ENCODE measurements at regions not wholly inside any gene's neighbourhood (a gene's known extent, or its start where the extent isn't known, plus 50 kb on each side); places are given as distances from the start of the nearest gene placed in this dataset.

- no peak for DNase-seq (ENCODE audit: low read depth)
These were observed 218.1 kb upstream of the SKOR2 start for GRCh38 chr18:47469576-47469975.

DNA sequence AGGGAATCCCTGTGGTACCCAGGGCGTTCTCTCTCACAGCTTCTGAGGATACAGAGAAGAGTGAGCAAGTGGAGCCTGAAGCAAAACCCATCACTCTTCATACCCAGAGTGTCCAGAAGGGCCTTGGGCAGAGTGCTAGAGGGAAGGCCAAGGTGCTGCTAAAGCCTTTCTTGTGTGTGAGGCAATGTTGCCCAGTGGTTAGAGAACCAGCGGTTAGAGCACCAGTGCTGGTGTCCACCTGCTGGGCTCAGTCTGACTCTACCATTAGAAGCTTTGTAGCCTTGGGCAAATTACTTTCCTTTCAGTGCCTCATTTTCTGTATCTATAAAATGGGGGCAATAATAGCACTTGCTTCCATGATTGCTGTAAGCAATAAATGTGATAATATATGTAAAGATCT lies 210.5 kb upstream of the SKOR2 start:
- DNase-seq (ENCODE audit: low read depth), result no peak

GRCh38 chr18:47461406-47461948 lies 210.0 kb upstream of the SKOR2 start:
- DNase-seq (ENCODE audit: low read depth), result no peak

- no peak for DNase-seq (ENCODE audit: low read depth)
These were observed 207.0 kb upstream of the SKOR2 start for GRCh38 chr18:47458483-47458882.

DNA sequence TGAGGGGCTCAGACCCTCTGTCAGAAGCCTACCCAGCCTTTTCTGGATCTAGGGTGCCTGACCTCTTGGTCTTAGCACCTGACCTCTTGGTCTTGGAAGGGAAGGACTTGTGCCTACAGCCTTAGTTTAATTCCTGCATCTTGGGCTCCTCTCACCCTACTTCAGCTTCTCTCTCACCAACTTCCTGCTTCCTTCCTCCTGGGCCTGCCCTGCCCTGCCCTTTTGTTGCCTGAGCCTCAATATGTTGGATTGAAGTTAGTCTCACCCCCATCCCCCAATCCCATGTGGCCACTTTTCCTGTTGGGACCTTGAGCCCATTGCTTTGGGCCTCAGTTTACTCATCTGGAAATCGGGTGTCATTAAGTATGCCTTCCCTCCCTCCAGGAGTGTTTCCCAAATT lies 206.2 kb upstream of the SKOR2 start:
- DNase-seq (ENCODE audit: low read depth), result no peak

DNA sequence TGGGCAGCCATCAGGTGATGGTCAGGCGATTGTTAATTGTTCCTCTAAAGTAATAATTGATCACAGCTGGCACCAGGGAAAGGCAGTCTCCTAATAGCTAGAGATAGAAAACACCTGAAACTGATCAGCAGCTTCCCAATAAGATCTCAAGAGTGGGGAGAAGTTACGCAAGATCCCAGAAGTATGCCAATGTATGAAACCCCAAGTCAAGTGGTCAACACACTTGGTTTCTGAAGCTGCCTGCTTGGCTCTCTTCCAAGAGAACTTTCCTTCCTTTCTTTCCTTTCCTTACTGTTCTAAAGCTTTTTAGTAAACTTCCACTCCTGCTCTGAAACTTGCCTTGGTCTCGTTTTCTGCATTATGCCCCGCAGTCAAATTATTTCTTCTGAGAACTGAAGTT lies 201.6 kb upstream of the SKOR2 start:
- no peak for DNase-seq (ENCODE audit: low read depth)

DNA sequence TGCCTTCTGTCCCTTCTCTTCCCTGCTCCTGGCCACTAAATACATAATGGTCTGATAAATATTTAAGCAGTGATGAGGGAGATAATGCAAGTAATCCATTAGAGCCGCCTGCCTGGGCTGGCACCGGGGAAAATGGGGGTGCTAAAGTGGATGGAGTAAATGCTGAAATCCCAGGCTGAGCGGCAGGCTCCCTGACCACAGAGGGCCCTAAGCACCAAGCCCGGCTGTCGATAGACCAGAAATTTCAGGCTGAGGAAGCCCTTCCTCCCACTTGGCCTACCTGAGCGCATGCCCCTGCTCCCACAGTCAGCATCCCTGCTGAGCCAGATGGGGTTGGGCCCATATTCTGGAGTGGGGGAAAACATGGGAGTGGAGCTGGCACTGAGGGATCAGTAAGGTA lies 197.5 kb upstream of the SKOR2 start:
- DNase-seq (ENCODE audit: low read depth), result no peak

GRCh38 chr18:47441914-47442313 lies 190.5 kb upstream of the SKOR2 start:
- no peak for DNase-seq (ENCODE audit: low read depth)

GRCh38 chr18:47438001-47438400 lies 186.5 kb upstream of the SKOR2 start:
- DNase-seq (ENCODE audit: low read depth), result no peak

DNA sequence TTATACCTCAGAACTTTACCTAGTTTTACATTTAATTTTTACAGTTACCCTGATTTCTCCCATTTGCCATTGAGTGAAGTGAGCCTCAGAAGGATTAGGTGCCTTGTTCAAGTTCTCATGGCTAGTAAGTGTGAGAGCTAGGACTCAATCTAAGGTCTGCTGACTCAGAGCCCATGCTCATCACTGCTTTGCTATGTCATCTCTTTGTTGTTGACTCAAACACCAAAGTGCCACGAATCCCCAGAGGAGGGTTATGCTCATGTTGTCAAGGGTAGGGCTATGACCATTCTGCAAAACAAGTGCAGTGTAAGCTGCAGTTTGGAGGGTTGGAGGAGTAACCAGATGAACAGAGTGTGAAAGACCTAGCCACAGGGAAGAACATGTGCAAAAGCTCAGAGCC lies 185.4 kb upstream of the SKOR2 start:
- no peak for DNase-seq (ENCODE audit: low read depth)

- DNase-seq (ENCODE audit: low read depth), result no peak
These were observed 182.8 kb upstream of the SKOR2 start for GRCh38 chr18:47434214-47434746.

- no peak for DNase-seq (ENCODE audit: low read depth)
These were observed 176.6 kb upstream of the SKOR2 start for GRCh38 chr18:47427923-47428637.

DNA sequence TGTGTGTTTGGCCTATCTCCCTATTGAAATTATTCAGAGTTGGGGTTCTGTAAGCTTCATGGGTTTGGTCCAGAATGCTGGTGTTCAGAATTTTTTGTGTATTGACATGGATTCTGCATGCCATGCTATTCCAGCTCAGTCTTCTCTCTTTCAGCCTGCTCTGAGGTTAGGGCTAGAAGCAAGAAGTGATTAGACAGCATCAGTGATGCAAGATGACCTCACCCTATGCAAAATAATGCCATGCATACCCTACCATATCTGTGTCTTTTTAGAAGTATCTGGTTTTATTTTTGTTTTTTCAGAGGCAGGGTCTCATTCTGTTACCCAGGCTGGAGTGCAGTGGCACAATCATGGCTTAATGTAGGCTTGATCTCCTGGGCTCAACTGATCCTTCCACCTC lies 175.6 kb upstream of the SKOR2 start:
- DNase-seq (ENCODE audit: low read depth), result no peak

DNA sequence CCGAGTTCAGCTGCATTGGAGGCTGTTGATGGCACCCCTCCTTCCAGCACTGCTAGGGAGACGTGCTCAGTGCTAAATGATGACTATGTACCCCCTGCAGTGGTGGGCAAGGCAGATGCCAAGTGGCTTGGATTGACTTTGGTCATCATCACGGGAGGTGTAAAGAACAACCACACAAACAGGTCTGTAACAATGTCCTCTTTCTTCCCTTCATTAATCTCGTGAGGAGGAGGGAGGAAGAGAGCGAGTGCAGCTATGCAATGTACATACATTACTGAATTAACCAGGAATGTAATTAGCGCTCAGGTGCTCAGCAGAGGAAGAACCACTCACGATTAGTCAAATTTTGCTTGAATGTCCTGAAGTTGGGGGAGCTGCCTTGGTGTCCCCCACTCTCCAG lies 173.9 kb upstream of the SKOR2 start:
- DNase-seq (ENCODE audit: low read depth), result no peak

DNA sequence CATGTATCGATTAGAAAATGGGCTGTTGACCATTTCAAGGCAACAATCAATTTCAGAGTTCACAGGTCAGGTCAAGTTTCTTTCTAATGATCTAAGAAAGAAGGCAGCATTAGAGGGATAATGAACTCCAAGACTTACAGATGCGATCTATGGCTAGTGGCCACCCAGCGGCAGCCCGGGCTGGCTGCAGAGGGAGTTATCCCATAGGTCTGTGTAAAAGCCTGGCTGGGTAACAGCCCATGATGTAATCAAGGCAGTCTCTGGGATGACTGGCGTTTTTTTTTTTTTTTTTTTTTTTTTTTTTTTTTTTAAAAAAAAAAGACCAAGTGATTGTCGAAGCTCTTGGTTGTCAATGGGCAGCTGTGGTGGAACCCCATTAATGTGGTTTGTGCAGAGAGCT lies 171.1 kb upstream of the SKOR2 start:
- DNase-seq (ENCODE audit: low read depth), result peak; percentile 35

- DNase-seq (ENCODE audit: low read depth), result no peak
These were observed 168.7 kb upstream of the SKOR2 start for GRCh38 chr18:47420130-47420529.

DNA sequence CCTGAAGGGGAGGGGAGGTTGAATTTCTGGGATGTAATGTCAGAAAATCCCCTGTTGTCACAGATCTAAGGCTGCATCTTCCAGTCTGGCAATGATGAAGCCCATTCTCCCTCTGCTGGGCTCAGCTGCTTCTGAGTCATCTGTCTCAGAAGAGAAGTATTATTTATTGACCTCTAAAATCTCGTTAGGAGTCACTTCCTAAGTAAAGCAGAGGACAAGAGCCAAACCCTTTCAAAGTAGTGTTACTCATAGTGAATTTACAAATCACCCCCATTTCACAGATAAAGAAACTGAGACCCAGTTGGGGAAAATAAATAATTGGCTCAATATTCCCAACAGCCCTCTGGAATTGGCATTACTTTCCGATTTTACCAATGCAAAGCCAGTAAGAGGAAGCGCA lies 167.3 kb upstream of the SKOR2 start:
- peak; percentile 66 for DNase-seq (ENCODE audit: low read depth)

DNA sequence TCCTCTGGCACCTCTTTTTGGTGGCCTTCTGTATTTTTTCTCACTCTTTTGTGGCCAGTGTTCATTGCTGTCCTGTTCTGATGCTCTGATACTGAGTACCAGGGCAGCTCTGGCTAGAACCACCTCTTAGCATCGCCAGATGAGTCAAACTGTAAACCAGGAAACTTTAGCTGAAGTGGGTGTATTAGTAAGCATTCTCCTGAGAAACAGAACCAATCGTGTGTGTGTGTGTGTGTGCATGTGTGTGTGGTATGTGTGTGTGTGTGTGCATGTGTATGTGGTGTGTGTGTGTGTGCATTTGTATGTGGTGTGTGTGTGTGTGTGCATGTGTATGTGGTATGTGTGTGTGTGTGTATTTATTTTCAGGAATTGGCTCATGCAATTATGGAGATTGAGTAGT lies 166.3 kb upstream of the SKOR2 start:
- peak; percentile 36 for DNase-seq (ENCODE audit: low read depth)

- no peak for DNase-seq (ENCODE audit: low read depth)
These were observed 164.4 kb upstream of the SKOR2 start for GRCh38 chr18:47415881-47416280.

DNA sequence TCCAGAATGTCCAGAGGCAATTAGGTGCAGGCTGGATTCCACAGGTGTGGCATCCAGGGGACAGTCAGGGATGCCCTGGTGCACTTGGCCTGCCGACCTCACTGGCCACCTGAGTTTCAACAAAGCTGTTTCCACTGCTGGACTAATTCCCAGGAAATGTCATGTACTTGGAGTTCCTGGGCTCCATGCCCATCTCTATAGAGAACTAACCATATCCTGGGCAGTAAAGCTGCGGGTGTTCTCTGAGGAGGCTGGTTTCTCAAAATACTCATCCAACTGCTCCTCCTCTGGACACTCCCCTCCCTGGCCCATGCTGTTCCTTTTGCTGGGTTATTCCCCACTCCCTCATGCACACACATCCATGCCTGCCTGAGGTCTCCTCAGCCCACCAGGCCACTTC lies 161.9 kb upstream of the SKOR2 start:
- peak; percentile 2 for DNase-seq (ENCODE audit: low read depth)

GRCh38 chr18:47412924-47413323 lies 161.5 kb upstream of the SKOR2 start:
- no peak for DNase-seq (ENCODE audit: low read depth)

DNA sequence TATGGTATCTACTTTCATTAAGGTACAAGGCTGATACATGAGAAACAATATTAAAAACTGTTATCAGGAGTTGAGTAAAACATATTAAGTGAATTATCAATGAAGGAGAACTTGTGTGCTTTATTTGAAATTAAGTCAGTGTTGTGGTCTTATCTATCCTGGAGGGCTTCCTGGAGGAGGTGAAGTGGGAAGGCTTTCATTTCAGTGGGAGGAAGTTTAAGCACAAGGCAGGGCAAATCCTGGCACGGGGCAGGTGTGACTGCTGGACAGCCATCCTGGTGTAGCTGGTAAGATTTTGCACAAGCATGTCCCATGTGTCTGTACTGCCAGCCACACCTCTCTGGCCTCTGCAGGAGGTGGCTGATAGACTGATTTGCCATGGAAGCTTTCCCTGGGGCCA lies 159.7 kb upstream of the SKOR2 start:
- no peak for DNase-seq (ENCODE audit: low read depth)

DNA sequence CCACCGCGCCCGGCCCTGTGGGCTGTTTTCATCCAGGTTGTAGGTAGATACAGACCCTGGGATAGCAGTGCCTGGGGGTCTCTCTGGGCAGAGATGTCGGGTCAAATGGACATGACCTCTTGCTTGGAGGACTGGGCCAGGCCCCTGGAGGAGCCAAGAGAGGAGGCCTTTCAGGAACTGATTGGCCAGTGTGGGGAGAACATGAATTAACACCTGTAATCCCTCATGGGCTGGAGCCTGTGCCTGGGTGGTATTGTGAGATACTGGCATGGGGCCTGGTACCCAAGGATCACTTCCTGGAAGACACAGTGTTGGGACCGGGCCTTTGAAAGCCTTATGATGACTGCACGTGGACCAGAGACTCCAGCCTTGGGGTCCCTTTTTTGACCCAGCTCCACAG lies 158.7 kb upstream of the SKOR2 start:
- no peak for DNase-seq (ENCODE audit: low read depth)

- no peak for DNase-seq (ENCODE audit: low read depth)
These were observed 158.1 kb upstream of the SKOR2 start for GRCh38 chr18:47409519-47409918.
